ENCODE measurements at regions not wholly inside any gene's neighbourhood (a gene's known extent, or its start where the extent isn't known, plus 50 kb on each side); places are given as distances from the start of the nearest gene placed in this dataset.

DNA sequence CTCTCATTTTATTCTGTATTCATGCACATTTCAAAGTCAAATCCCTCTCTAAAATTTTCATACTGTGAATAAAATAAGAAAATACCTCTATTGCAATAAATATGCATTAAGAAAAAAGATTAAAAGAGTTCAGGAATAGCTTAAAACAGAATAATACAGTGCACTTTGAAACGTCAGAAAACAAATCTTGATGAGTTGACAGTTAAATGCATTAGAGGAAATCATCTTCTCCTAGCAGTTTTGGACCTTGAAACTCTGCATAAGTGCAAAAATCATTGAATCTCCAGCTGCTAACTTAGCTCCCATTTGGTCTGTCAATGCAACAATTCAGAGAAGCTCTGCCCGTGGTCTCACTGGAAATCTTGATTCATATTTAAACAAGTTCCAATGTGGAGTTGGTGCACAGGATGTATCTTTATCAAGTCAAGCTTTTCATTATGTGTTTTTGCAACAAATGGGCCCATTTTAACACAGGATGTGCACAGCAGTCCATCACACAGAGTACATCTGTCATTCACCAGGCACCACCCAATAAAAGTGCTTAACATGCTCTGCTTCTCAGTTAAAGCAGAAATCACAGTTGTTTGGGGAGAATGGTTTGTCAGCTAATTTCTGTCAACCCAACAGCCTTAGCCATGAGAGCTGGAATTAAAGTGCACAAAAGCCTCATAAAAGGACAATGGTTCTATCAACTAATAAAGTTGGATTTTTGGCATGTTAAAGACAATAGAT lies 98.8 kb upstream of the ARRDC4 start:
- no peak for FAIRE-seq
- DNase-seq (ENCODE audit: extremely low spot score, insufficient read length, low read depth): no peak

DNA sequence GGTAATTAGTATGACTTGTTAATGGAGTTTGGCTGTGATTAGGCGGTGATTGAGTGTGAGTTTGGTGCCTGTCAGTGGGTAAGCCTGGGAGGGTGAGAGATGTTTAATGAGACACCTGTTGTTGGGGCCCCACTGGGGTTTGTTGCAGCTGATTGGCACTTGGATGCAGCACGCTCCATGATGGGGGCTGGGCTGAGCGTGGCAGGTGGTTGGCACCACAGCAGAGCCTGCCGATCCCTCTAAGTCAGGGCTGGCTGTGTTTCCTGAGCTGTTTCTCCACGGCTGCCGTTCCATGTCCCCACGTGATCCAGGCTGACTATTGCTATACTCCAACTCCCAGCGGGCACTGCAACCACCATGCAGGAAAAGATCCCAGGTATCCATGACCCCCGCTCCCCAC lies 93.5 kb upstream of the ARRDC4 start:
- DNase-seq (ENCODE audit: extremely low spot score, insufficient read length, low read depth) (no peak), FAIRE-seq (no peak)

DNA sequence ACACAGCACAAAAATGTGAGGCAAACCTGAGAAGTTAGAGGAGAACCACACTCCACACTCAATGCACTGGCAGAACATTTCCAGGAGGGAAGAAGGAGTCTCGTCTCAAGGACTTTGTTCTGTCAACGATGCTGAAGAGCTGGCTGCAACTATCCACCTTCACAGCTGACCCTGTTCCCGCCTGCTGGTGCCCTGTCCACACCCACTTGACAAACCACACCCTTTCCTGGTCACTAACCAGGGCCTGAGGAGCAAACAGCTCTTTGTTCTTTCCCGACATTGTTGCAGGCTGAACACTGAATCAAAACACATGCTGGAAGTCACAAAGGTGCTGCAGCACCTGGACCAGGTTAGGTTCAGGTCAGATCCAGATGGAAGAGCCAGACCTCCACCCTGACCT lies 92.6 kb upstream of the ARRDC4 start:
- FAIRE-seq: no peak
- no peak for DNase-seq (ENCODE audit: extremely low spot score, insufficient read length, low read depth)

DNA sequence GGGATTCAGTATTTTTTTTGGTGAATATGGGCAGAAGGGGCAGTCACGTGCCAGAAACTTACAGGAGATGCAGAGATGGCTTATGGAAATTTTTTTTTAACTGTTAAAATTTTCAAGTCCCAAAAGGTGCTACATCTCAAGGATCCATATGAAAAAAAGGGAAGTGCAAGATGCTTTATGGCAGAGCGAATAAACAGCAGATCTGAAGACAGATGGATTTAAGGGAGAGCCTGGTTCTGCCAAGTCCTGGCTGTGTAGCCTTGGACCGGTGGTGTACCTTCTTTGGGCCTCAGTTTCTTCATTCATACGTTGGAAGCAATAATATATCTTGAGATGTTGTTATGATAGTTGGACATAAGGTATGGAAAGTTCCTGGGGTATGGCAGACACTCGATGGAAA lies 91.5 kb upstream of the ARRDC4 start:
- FAIRE-seq (no peak), DNase-seq (ENCODE audit: extremely low spot score, insufficient read length, low read depth) (no peak)

DNA sequence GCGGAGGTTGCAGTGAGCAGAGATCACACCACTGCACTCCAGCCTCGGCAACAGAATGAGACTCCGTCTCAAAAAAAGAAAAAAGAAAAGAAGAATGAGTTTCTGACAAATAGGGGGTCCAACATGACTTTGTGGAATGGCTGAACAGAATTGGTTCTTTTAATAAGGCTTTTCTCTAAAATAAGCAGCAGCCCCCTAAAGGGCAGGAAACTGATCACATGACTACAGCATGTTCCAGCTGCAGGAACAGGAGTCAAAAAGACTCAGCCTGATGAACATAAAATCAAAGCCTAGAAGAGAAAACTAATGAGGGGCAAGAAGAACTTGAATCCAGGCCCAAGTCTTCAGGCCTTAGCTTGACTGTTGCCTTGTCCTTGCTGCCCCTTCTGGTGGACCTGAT lies 89.7 kb upstream of the ARRDC4 start:
- DNase-seq (ENCODE audit: extremely low spot score, insufficient read length, low read depth) (no peak), FAIRE-seq (no peak)

DNA sequence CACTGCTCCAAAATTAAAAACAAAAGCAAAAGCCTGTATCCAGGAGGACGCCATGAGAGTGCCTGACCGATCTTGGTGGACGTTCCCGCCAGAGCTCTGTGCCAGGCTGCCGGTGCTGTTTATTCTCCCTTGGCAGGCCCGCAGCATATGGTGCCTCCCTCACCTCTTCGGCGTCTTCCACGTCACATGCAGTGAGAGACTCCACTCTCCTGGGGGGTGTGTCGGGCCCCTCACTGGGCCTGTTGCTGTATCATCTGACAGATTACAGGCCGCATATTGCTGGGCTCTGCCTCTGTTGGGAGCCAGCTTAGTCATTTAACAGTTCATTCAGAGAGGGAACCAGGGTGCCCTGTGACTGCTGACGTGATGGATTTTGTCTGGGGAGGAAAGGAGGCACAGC lies 86.4 kb upstream of the ARRDC4 start:
- FAIRE-seq: no peak
- DNase-seq (ENCODE audit: extremely low spot score, insufficient read length, low read depth): no peak

DNA sequence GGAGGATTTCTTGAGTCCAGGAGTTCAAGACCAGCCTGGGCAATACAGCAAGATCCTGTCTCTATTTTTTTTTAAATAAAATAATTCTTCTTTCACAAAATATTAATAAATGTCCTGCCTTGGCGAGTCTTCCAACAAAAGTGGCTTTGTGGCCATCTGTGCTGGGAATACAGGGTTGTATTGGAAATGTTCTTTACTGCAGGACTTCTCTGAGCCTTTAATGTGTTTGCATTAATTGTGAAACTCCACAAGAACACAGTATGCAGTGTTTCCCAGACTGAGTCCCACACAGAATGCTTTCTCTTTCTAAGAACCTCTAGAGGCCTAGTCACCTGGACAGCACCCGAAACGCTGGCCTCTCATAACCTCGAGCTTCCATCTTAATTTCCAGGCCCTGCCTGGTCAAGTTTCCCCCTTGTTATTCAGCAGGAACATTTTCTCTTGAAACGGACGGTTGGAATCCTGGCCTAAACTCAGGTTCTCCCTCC lies 85.4 kb upstream of the ARRDC4 start:
- FAIRE-seq (no peak), DNase-seq (ENCODE audit: extremely low spot score, insufficient read length, low read depth) (no peak)

DNA sequence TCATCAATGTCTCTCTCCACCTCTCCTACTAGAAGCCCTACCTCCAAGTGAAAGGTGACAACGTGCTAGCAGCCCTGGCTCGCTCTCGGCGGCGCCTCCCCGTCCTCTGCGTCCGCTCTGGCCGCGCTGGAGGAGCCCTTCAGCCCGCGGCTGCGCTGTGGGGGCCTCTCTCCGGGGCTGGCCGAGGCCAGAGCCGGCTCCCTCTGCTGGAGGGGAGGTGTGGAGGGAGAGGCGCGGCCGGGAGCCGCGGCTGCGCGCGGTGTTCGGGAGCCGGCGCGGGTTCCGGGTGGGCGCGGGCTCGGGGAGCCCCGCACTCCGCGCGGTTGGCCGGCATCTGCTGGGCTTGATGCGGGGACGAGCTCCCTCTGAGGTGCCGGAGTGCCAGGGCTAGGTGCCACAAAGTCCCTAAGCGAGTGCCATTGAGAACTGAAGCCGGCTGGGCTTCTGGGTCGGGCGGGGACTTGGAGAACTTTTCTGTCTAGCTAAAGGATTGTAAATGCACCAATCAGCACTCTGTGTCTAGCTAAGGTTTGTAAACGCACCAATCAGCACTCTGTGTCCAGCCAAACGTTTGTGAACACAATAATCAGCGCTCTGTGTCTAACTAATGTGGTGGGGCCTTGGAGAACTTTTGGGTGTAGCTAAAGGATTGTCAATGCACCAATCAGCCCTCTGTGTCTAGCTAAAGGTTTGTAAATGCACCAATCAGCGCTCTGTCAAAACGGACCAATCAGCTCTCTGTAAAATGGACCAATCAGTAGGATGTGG lies 84.8 kb upstream of the ARRDC4 start:
- no peak for DNase-seq (ENCODE audit: extremely low spot score, insufficient read length, low read depth)
- no peak for FAIRE-seq

DNA sequence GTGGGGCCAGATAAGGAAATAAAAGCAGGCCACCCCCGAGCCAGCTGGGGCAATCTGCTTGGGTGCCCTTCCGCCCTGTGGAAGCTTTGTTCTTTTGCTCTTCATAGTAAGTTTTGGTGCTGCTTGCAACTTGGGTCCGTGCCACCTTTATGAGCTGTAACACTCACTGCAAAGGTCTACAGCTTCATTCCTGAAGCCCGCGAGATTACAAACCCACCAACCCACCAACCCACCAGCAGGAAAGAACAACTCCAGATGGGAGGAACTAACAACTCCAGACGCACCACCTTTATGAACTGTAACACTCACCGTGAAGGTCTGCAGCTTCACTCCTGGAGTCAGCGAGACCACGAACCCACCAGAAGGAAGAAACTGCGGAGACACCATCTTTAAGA lies 84.2 kb upstream of the ARRDC4 start:
- FAIRE-seq (no peak), DNase-seq (ENCODE audit: extremely low spot score, insufficient read length, low read depth) (no peak)

DNA sequence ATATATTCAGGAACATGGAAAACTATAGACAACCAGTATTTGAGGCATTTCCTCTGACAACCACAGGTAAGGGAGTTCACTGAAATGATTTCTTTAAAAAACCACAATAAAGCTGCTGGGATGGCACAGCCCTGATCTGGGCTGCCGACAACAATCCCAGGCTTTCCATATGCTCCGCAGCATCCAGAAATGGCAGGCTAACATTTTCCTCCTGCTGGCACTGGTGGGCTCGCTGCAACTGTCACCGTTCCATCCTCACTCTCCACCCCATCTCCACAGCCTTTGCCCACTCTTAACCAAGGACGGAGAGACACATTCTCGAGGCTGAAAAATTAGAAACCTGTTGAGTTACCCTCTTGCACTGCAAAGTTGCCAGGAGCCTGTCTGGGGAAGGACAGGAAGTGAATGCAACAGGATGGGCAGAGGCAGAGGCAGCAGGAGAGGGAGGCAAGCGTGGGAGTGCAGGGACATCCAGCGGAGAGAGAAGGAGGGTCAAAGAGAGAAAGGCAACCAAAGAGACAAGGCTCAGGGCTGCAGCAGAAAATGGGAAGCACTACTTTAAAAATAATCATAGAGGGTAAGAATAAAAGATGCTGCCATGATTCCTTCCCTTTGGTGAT lies 79.0 kb upstream of the ARRDC4 start:
- DNase-seq (ENCODE audit: extremely low spot score, insufficient read length, low read depth) (no peak), FAIRE-seq (no peak)

DNA sequence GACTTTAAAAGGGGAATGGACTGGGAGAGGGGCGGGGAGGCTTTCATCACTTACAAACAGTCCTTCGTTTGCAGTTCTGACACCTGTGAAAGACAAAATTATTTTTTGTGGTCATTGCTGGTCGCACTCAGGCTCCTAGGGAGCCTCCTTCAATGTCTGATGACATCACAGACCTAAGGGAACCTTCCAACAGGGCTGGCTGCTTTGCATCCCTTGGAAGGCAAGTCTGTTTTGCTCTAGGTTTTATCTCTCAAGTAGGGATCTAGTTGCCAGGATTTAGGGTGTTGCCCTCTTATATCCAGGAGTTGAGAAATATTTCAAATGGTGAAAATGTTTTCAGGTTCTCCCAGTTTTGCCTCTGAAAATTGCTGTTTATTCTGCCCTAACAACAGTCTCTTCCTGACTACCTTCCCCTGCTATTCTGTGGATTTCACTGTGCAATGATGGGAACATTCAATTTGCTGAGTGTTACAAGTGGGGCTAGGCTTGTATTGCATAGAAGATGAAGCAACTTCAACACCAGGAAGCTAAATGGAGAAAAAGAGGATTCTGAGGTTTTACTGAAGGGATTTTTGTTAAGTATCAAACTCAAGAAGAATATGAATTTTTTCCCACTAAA lies 75.9 kb upstream of the ARRDC4 start:
- DNase-seq (ENCODE audit: extremely low spot score, insufficient read length, low read depth) (no peak), FAIRE-seq (no peak)

DNA sequence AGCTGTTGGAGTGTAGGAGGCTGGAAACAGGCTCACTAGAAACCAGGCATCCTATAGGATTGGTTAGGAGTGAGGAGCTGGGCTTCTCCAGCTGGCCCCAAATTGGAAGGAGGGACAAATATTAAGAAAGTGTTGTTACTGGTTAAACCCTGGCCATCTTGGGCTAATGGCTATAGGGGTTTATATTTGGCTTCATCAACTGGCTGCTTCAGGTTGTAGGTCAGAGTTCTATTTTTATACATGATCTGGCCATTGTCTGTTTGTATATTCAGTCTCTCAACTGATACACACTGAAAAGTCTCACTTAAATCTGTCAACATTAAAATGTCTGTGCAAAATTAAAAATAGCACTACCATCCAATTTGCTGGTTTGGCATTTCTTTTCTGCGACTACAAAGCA lies 70.2 kb upstream of the ARRDC4 start:
- FAIRE-seq (no peak), DNase-seq (ENCODE audit: extremely low spot score, insufficient read length, low read depth) (no peak)

DNA sequence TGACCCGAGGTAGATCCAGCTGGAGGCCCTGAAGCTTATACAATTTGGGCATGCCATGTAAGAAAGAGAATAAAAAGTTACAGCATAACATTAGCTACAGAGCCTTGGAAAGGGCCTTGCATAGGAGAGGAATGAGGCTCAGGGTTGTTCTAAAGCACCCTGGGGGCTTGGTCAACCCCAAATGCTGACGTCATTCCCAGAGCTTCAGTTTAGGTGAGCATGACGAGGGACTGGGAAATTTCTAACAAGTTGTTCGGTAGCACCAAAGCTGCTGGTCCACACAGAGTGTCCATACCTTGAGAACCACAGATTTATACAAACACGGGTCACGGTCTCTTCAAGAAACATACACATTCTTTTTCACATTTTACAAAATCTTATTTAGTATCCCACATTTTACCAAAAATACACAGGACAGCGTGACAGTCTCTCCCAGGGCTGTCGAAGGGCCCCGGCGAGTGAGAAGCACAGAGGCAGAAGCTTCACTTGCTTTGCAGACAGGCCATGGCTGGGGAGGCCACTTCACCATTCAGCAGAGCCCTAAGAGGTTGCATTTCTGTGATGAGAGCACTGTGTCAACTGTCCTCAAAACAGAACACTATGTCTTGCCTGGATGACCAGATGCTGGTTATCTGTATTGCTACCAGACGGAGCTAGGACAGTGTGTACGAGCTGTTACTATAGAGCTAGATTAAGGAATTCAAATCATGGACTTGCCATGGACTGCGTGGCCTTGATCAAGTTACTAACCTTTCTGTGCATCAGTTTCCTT lies 68.2 kb upstream of the ARRDC4 start:
- no peak for DNase-seq (ENCODE audit: extremely low spot score, insufficient read length, low read depth)
- no peak for FAIRE-seq

DNA sequence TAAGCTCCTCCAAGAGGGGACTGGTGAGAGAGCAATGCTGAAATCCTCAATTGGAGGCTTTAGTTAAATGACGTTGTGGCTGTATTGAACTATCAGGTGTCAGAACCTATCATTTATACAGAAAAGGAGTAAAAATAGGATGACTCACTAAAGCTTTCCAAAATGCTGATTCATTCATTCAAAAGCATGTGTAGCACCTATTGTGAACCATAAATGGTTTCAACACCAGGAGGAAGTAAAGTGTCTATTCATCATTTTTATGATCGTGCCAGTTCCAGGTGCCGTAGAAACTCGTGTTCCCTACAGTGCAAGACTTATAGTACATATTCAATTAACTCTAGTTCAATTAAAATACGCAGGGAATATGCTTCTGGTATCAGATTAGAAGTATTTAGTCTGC lies 66.5 kb upstream of the ARRDC4 start:
- DNase-seq (ENCODE audit: extremely low spot score, insufficient read length, low read depth) (no peak), FAIRE-seq (no peak)

DNA sequence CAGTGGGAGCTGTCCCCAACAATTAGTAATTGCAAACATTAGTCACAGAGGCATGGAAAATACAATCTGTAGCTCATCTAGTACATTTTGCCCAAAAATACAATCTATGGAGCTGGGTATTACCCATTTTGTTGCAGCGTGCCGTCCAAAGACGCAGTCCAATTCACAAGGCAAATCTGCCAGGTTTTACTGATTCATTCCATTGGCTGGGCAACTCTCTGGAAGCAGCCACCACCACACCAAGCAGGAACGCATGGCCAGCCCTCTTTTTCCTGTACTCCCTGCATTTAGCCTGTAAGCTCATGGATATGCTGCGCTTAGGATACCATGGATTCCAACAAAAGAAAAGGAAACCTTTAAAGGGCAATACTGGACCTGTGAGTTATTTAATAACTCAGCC lies 60.5 kb upstream of the ARRDC4 start:
- DNase-seq (ENCODE audit: extremely low spot score, insufficient read length, low read depth) (no peak), FAIRE-seq (no peak)

DNA sequence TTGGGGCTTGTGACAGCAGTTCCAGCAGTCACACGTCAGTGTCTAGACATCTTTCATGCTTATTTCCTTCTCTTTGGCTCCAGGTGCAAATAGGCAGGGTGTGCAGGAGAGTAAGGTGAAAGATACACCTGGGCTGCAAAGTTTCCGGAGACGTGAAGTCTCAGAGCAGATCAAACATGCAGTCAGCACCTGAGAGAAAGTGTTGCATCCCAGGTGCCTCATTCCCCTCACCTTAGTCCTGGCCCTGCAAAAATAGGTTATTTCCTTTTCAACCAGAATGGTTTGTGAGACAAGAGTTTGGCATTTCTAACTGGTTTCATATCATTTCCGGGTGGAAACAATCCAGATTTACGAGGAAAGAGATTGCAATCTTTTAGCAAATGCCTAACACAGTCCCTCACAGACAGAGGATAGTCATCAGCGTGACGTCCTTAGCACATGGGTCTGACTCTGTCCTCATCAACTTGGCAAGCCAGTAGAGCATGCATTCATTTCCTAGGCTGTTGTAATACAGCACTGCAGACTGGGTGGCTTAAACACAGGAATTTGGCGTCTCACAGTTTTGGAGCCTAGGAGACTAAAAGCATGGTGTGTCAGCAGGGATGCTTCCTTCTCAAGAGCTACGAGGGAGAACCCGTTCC lies 58.2 kb upstream of the ARRDC4 start:
- FAIRE-seq (no peak), DNase-seq (ENCODE audit: extremely low spot score, insufficient read length, low read depth) (no peak)

DNA sequence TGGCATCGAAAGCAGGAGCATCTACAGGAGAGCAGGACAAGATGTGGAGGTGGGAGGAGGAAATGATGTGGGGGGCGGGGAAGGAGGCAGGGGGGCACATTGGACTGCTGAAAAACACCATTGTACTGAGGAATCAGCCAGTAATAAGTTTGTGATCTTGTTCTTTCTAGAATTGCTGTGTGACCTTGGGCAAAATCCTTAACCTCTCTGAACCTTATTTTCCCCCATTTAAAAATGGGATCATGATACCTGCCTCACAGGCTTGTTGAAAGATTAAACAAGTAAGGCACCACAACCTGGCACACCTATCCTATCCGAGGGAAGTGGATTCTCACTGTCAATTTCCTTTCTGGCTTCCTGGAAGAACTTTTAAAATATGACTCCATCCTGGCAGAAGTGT lies 56.9 kb upstream of the ARRDC4 start:
- DNase-seq (ENCODE audit: extremely low spot score, insufficient read length, low read depth): no peak

DNA sequence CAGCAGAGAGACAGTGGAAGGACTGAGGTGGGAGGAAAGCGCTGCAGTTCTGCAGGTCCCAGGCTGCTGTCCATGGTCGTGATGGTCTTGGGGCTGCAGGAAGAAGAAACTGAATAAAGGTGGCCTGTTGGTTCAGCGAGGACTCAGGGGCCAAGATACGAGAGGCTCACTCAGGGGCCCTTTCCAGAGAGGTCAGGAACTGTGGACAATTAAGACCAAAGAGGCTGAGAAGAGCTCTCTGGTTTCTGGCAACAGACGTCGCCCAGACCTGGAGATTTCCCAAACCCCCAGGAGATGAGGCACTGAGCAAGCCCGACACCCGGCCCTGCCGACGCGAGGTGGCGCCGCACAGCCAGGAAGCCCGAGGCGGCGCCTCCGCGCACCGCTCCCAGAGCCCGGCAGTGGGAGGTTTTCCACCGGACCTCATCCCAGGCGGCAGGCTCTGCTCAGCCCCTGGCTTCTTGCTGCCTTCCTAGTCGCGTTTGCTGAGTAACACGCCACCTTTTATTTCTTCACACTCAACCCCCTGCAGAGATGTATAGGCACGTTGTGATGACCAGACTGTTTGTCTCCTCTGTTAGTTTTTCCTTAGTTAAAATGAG lies 56.4 kb upstream of the ARRDC4 start:
- DNase-seq (ENCODE audit: extremely low spot score, insufficient read length, low read depth): no peak
- no peak for FAIRE-seq

More for the DNA sequence above, 56.9 kb upstream of the ARRDC4 start:
- FAIRE-seq: no peak

DNA sequence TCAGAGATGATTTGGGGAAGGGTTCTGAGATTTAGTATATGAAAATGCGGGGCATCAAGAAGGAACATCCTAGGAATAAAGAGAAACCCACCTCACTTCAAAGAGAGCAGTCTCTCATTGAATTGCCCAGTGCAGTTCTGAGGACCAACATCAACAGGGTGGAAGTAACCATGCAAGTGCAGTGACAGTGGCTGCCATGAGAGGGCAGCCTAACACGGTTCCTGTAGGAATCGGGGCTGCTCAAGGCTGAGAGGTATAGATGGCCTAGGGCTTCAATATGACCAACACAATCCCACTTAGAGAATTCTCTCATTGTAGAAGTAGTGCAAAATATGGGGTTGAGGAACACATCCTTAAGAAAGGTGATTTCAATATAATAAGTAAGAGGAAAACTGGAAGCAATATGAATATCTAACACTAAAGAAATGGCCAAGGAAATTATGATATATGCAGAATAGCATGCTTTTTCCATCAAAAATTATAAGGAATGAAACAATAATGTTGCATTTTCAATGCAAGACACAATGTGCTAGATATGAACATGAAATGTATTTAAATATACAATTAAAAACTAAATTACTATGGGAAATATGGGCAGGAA lies 51.1 kb upstream of the ARRDC4 start:
- DNase-seq (ENCODE audit: extremely low spot score, insufficient read length, low read depth) (no peak), FAIRE-seq (peak; percentile 60)
